Suppressor macrophage (primary cell): ENCODE measurements at regions not wholly inside any gene's neighbourhood (a gene's known extent, or its start where the extent isn't known, plus 50 kb on each side); places are given as distances from the start of the nearest gene placed in this dataset.

ENCODE experiments used
- DNase-seq, 4 experiments: peaks; one replicate each; pipeline ENCODE4 v3.0.0-alpha.2; 2020 to 2022

DNA sequence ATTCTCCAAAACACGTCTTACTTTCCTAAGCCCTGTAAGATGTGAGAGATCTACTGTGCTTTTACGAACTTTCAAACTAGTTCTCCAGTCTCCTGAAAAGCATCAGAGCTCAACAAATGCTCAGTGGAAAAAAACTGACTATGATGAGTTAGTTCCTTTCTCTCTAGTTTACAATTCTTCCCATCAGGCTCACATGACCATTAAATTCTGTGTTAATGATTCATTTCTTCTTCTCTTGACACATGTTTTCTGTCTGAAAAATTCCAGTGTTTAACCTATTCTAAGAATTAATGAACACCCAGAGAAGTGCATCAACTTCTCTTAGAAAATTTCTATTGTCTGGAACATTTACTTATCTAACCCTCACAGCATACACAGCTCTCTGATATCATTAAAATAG is 844.3 kb downstream of the SI start:
- no peak for DNase-seq

DNA sequence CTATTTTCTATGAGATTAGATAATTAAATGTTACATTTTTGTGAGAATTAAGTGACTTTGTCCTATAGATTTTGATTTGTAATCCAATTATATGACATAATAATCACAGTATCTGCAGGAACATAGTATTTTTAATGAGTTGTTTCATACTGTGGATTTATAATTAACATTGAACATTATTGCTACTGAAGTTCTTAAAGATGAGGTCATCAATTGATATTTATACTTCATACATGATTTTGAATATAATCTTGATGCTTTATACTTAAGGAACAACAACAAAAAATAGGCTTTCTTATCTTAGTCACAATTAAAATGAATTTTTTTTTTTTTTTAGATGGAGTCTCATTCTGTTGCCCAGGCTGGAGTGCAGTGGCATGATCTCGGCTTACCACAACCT is 846.6 kb downstream of the SI start:
- no peak for DNase-seq

- DNase-seq, result no peak
Measured at GRCh38 chr3:164230385-164231094, 847.8 kb downstream of the SI start.

DNA sequence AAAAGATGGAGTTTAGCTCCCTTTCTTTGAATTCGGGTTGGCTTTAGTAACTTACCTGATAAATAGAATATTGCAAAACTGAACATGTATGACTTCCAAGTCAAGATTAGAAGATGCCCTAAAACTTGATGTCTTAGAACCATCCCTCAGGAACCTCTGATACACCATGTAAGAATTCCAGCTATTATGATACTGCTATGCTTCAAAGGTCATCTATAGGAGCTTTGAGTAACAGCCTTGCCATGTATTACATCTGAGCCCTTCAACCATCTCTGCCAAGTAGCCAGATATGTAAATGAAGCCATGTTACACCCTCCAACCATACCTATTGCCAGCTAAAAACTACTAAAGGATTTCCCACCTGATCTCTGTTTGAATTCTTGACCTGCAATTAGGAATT is 854.2 kb downstream of the SI start:
- no peak for DNase-seq

DNA sequence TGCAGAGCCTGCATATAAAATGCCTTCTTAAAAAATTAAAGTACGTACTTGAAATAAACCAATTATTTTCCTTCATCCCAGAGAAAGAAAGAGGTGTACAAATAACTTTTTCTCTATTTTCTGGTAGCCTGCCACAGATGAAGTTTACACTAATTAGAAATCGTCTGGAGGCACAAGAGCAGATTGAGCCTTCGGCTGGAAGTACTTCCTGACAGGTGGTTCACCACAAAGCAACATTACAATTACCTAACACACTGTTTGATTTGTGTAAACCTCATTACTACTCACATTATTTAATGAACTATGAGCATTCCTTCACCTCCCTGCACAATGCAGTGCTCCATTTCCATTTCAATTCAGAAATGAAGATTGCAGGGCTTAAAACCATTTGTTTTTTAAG is 856.1 kb downstream of the SI start:
- no peak for DNase-seq

GRCh38 chr3:164221297-164221696 is 857.0 kb downstream of the SI start:
- DNase-seq, result no peak

DNA sequence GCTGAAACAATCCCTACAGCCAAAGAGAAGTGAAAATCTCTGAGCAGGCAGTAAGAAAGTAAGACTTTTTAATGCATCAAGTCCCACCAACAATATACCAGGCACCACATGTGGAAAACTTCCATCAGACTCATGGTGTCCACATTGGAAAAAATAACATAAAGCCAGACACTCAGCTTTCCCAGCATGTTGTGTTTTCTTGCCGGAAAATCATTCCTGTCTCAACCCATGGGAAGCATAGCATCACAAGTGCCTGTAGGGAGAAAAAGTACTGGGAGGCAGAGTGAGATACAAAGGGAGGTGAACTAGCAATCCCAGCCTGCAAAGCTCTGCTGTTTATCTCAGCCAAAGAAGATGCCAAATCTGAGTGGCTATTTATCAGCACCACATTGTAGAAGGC is 868.9 kb downstream of the SI start:
- DNase-seq, result no peak

DNA sequence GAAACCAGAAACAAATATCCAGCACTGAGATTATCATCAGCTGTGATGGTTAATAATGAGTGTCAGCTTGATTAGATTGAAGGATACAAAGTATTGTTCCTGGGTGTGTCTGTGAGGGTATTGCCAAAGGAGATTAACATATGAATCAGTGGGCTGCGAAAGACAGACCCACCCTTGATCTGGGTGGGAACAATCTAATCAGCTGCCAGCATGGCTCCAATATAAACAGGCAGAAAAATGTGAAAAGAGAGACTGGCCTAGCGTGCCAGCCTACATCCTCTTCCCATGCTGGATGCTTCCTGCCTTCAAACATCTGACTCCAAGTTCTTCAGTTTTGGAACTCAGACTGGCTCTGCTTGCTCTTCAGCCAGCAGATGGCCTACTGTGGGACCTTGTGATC is 869.5 kb downstream of the SI start:
- no peak for DNase-seq

DNA sequence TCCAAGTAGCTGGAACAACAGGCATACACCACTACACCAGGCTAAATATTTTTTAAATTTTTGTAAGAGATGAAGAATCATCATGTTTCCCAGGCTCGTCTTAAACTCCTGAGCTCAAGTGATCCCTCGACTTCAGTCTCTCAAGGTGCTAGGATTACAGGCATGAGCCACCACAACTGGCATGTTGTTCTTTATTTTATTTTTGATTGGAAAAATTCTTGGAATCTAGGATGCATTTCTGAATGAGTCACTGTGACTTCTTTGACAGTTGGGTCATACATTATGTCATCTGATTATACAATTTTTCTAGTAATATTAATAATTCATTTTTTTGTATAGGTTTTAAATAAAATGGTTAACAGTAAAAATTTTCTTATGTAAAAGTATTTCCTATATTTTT is 870.2 kb downstream of the SI start:
- no peak for DNase-seq

- DNase-seq, result no peak
Measured at GRCh38 chr3:164200053-164200823, 878.1 kb downstream of the SI start.

DNA sequence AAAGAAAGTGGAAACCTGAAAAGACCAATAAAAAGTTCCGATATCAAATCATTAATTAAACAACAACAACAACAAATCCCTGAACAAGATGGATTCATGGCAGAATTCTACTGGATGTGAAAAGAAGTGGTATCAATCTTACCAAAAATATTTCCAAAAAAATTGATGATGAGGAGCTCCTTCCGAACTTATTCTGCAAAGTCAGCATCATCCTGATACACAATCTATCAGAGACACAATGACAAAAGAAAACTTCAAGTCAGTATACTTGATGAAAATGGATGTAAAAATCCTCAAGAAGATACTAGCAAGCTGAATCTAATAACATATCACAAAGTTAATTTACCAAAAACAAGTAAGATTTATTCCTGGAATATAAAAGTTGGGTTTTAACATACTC is 881.8 kb downstream of the SI start:
- DNase-seq, result no peak

- DNase-seq, result no peak
Measured at GRCh38 chr3:164194842-164195241, 883.5 kb downstream of the SI start.

GRCh38 chr3:164192974-164193373 is 885.3 kb downstream of the SI start:
- DNase-seq, result no peak

DNA sequence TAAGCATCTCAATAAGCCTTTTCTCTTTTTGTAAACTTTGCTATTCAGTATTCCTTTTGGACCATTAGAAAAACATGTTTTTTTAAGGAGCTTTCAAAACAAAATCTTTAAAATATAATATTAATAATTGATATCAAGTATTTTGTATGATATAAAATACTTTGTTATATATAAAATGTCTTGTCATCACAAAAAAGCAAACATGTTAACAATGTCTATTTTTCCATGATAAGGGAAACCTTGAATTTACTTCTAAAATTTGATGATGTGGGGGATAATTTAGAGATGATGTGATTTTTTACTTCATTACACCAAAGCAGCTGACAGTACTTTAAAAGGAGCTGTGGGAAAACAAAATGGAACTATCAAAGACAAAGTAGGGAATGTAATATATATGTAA is 887.7 kb downstream of the SI start:
- no peak for DNase-seq

DNA sequence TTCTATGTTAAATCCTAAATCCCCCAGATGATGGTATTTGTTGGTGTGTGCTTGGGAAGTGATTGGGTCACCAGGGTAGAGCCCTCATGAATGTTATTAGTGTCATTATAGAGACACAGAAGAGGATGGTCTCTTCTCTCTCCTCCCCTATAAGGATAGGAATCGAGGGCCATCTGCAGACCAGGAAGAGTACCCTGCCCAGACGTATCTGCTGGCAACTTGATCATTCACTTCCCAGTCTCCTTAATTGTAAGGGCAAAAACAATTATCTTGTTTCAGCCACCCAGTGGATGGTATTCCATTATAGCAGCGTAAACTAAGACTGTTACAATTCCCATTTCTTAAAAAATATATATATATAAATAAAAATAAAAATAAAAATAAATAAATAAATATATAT is 892.2 kb downstream of the SI start:
- DNase-seq, result no peak

- DNase-seq, result no peak
Measured at GRCh38 chr3:164179110-164179774, 899.1 kb downstream of the SI start.

DNA sequence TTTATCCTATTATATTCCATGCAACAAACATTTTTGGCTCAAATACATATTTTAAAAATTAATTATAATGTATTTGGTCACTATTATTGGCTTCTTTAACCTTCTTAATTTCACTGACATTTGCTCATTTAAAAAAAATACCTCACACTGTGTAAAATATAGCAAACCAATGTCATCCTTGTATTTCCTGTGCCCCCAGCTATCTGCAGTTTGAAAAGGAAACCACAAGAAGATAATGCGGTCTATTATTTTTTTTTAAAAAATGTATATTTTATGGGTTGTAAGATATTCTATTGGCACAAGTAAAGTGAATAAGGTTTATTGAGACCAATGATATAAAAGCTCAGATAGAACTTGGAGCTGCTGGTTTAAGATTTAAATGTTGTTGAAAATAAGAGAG is 904.2 kb downstream of the SI start:
- DNase-seq, result no peak

DNA sequence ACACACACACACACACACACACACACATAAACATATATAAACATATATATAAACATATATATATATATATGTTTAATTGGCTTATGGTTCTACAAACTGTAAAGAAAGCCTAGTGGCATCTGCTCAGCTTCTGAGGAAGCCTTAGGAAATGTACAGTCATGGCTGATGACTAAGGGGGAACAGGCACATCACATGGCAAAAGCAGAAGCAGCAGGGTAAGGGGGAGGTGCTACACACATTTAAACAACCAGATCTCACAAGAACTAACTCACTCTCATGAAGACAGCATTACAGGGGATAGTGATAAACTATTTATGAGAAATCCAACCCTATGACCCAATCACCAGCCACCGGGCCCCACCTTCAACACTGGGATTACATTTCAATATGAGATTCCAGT is 922.9 kb downstream of the SI start:
- peak; percentile 23 to 74 (median 59) for DNase-seq

DNA sequence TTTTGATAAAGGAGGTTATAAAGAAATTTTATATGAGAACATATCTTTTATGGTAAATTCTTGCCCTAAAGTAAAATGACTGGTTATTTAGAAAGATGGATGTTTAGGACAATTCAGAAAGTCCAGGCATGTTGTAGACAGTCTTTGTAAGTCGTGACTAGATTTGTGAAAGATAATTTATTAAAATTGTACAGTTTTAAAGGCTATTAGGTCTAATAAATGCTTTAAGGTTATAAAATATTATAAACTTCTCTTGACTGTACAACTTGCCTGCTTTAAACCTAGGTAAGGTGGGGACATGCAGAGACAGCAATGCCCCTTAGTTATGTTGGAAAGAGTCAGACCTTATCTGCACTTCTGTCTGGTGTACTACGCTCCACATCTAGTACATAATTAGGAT is 933.5 kb downstream of the SI start:
- DNase-seq, result no peak

DNA sequence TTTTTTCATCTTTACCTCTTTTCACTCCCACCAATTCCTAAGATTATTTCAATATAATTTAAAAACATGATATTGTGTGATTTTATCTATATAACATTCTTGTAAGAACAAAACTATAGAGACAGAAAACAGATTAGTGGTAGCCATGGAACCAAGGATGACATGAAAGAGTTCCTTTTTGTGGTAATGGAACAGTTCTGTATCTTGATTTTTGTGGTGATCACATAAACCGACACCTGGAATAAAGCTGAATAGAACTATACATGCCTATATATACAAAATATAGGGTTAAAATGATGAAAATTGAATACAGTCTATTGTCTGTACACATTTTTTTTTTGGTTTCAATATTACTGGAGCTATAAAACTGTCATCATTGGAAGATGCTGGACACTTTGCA is 945.4 kb downstream of the SI start:
- DNase-seq, result no peak

DNA sequence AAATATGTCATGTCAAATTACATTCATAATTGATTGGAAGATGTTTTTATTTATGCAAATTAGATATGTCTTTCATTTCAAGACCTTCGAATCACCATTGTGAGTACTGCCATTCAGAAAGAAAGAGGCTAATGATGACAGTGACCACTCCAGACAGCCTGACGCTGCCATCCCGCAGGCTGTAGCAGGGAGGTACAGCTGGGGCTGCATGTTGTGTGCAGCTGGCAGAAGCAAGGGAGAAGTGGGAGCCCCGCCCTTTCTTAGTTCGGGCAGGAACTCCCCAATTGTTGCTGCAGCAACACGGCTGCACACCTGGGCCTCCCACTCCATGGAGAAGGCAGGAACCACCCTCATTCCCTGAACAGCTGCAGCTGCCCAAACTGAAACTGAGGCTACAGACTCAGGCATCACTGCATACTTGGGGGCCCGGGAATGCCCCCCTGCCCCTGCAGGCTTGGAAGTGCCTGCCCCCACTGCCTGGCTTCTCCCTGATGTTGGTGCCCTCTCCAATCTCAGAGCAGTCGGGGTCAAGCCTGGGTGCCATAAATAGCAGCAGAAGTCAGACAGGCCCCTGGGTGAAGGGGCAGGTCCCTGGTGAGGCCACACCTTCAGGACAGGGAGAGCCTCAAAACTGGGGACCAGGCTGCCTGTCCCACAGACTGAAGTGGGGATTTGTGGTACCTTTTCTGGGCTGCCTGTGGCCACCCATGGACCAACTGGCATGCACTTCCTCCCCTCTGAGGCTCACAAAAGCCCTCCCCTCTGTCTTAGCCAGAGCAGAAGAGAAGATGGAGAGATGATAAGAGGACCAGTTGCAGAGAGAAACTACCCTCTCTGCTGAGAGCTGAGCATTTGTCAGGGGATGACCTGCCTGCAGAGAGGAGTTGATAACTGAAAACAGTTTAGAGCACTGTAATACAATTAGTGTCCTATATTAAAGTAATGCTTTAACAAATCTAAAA is 964.6 kb downstream of the SI start:
- DNase-seq, result no peak

- no peak for DNase-seq
Measured at GRCh38 chr3:164096352-164096751, 981.9 kb downstream of the SI start.

- no peak for DNase-seq
Measured at GRCh38 chr3:164095949-164096348, 982.3 kb downstream of the SI start.
